HG03159 (cell line): ENCODE measurements at regions not wholly inside any gene's neighbourhood (a gene's known extent, or its start where the extent isn't known, plus 50 kb on each side); places are given as distances from the start of the nearest gene placed in this dataset.
A peak's percentile ranks its signal among the peaks of the same experiment; 100 is the strongest.

ENCODE experiments used
- ATAC-seq: cut with Tn5 transposase; IDR thresholded peaks from one replicate; pipeline ENCODE4 v1.9.1; 2021; ENCODE audit warnings: mild to moderate bottlenecking, moderate library complexity; ENCODE audit not compliant: unreplicated experiment

- no peak for ATAC-seq
Measured at GRCh38 chrX:96311366-96311765, 373.3 kb upstream of the DIAPH2 start.

DNA sequence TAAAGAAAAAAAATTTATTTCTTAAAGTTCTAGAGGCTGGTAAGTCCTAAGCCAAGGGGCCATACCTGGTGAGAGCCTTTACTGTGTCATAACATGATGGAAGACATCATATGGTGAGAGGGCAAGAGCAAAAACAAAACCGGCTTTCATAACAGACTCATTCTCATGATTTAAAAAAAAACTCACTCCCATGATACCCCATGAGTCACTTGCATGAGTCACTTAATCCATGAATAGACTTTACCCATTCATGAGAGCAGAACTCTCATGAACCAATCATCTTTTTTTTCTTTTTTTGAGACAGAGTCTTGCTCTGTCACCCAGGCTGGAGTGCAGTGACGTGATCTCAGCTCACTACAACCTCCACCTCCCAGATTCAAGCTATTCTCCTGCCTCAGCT, 369.7 kb upstream of the DIAPH2 start:
- ATAC-seq: no peak

GRCh38 chrX:96361844-96362243, 322.8 kb upstream of the DIAPH2 start:
- no peak for ATAC-seq

- no peak for ATAC-seq
Measured at GRCh38 chrX:96372313-96373046, 312.2 kb upstream of the DIAPH2 start.

DNA sequence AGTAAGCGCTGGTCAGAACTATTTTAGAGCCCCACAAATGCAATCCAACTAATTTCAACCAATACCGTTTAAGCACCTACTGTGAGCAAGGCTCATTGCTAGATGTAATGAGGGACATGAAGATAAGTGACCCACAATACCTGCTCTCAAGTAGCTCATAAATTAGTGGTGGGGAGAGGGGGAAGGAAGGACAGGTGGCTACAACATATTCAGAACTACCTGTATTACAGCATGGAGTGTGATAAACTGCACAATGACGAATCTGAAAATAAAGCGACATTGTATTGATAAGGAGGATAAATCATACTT, 311.6 kb upstream of the DIAPH2 start:
- ATAC-seq: no peak

DNA sequence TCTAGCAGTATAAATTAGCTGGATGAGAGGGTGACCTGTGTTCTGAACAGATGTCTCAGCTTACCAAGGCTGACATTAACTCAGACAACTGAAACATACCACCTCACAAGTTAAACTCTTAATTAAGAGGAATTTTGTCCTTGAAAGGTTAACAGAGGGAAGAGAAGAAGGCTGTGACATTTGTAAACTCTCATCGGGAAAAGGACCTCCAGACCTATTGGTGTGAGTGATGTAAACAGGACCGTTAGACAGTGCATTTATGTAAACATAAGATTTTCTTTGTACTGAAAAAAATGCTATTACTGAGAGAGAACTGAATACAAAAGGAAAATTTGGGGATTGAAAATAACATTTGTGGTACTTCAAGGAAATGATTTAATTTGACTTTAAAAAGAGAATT, 308.4 kb upstream of the DIAPH2 start:
- no peak for ATAC-seq

DNA sequence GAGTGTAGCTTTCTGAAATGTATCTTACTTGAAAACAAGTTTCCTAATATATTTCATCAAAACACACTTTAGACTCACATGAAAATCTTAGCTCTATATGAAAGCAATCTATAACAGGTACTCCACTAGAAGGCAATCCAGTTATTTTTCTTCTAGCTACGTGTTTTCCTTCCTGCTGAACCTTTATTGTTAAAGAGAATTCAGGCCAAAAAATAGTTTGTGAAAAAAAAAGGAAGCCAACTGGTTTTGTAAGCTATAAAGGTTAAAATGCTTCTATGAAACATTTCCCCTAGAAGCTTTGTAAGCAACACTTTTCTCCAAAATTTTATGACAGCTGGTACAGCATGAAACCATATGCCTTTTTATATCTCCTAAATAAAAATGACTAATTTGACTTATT, 304.7 kb upstream of the DIAPH2 start:
- no peak for ATAC-seq

- no peak for ATAC-seq
Measured at GRCh38 chrX:96382018-96382417, 302.6 kb upstream of the DIAPH2 start.

GRCh38 chrX:96383428-96383827, 301.2 kb upstream of the DIAPH2 start:
- no peak for ATAC-seq

GRCh38 chrX:96386325-96386724, 298.3 kb upstream of the DIAPH2 start:
- no peak for ATAC-seq

GRCh38 chrX:96386981-96387380, 297.7 kb upstream of the DIAPH2 start:
- no peak for ATAC-seq

- ATAC-seq: no peak
Measured at GRCh38 chrX:96387801-96388200, 296.8 kb upstream of the DIAPH2 start.

- ATAC-seq: no peak
Measured at GRCh38 chrX:96389281-96390047, 295.2 kb upstream of the DIAPH2 start.

- ATAC-seq: no peak
Measured at GRCh38 chrX:96394598-96394997, 290.0 kb upstream of the DIAPH2 start.

GRCh38 chrX:96403446-96403845, 281.2 kb upstream of the DIAPH2 start:
- ATAC-seq: no peak

DNA sequence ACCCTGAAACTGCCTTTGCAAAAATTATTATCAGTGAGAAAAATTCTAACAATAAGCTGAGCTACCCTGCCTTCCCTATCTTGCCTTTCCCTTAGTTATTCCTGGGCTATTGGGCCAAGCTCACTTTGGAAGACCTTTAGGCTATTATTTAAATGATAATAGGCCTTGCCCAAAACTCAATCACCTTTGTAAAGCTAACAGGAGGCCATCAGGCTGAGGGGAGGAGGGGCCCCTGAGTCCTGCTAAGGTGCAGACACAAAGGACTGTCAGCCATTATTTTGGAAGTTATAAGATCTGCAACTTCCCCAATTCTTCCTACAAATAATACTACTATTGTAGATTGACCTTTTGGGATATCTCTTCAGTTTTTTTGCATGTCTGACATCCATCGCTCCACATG, 278.8 kb upstream of the DIAPH2 start:
- no peak for ATAC-seq

- ATAC-seq: no peak
Measured at GRCh38 chrX:96407072-96407471, 277.6 kb upstream of the DIAPH2 start.

GRCh38 chrX:96407501-96407900, 277.1 kb upstream of the DIAPH2 start:
- ATAC-seq: no peak

DNA sequence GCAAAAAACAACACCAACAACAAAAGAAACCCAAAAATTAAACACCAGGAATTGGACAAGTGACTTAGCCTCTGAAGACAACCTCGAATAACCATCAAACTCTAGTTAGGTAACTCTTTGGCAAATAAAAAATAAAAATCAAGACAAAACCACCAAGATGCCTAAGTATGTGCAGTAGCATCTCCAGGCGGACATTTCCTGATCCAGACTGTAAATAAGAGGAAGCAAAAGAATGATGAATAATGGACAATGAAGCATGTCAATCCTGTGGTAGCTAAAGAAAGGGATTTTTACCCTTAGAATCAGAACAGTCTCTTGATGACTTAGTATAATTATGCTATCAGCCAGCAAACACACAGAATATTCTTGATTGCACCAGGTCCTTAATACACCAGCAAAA, 276.7 kb upstream of the DIAPH2 start:
- no peak for ATAC-seq

- no peak for ATAC-seq
Measured at GRCh38 chrX:96410927-96411326, 273.7 kb upstream of the DIAPH2 start.

GRCh38 chrX:96417695-96418094, 266.9 kb upstream of the DIAPH2 start:
- ATAC-seq: no peak

- peak; percentile 68 for ATAC-seq
Measured at GRCh38 chrX:96424007-96424406, 260.6 kb upstream of the DIAPH2 start.

DNA sequence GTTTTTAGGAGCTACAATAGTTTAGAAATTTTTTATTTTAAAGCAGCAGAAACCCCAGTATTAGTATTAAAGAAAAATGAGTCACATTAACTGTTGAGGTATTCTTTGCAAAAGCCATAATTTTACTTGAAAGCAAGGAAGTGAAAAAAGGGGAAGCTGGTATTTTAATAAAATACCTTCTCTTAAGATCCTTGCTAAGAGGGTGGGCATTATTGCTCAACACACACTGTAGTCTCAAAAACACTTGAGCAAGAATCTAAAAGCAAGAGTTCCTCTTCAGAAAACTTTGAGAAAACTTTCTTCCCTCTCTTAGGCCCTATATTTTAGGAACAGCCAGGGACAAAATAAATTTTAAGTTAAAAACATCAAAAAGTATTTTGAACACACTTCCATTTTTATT, 259.4 kb upstream of the DIAPH2 start:
- ATAC-seq: no peak
